HCT116 (cell line): ENCODE measurements at regions not wholly inside any gene's neighbourhood (a gene's known extent, or its start where the extent isn't known, plus 50 kb on each side); places are given as distances from the start of the nearest gene placed in this dataset.

Experiments
- ATAC-seq: fragments of 200-7000 bp; cut with Tn5 transposase; 2 replicates; pipeline ENCODE4 v1.9.1; 2020; ENCODE audit warnings: mild to moderate bottlenecking, moderate library complexity
- BruUV-seq: library from RNA; stranded (reverse); fragments of 400-500 nt; replicated peaks from 2 replicates; lab custom pipeline; 2021; lab: Mats Ljungman, UMichigan
- CTCF ChIA-PET: fragments of 300-600 bp; sonication (Branson Sonifier 250); formaldehyde crosslinking; loops from one replicate; lab custom pipeline; 2021; ENCODE audit warnings: antibody characterized with exemption; lab: Charles Lee
- POLR2A ChIA-PET: fragments of 300-600, 350-600 bp; sonication (Branson Sonifier 250); formaldehyde crosslinking; loops from one replicate; lab custom pipeline; 2021; ENCODE audit warnings: antibody characterized with exemption; lab: Charles Lee
- RAD21 ChIA-PET, 2 experiments: fragments of 300-600 bp; sonication (Branson Sonifier 250); formaldehyde crosslinking; loops; one replicate each; lab custom pipeline; 2023; ENCODE audit warnings: low total read pairs in 2 of 2; ENCODE audit not compliant: uncharacterized antibody in 2 of 2, unreplicated experiment in 2 of 2, low non-redundant PET in 1 of 2; lab: Charles Lee
- DNase-seq: peaks from one replicate; pipeline ENCODE4 v3.0.0-alpha.2; 2010; ENCODE audit warnings: low read depth, low spot score
- H2AFZ ChIP-seq: fragments of 200-600 bp; shearing (Covaris generic), sonication (generic); 2 replicates; pipeline ENCODE4 v1.6.1; 2017; ENCODE audit warnings: low read depth, mixed run types, mixed read lengths, antibody characterized with exemption, low read length; ENCODE audit not compliant: poor library complexity, severe bottlenecking
- H3K27ac ChIP-seq: 2 replicates; pipeline ENCODE4 v1.5.1; 2012; ENCODE audit warnings: low read depth, low read length
- H3K27me3 ChIP-seq: fragments of 200-600 bp; sonication (generic); 2 replicates; pipeline ENCODE4 v1.6.1; 2016; ENCODE audit warnings: mixed run types, low read length, mixed read lengths; ENCODE audit not compliant: insufficient read depth
- H3K36me3 ChIP-seq, 2 experiments: fragments of 200-500 bp in 1 of 2; fragments of 200-600 bp in 1 of 2; sonication (Bioruptor generic) in 1 of 2; sonication (generic) in 1 of 2; 2 replicates each; pipeline versions ENCODE4 v1.5.1 to v1.6.1; 2014 to 2016; ENCODE audit warnings: low read length in 2 of 2, inconsistent platforms in 1 of 2, mixed read lengths in 1 of 2, mixed run types in 1 of 2; ENCODE audit not compliant: insufficient read depth in 2 of 2, control insufficient read depth in 1 of 2
- H3K4me1 ChIP-seq, 2 experiments: fragments of 200-600 bp in 1 of 2; sonication (generic) in 1 of 2; 2 replicates each; pipeline versions ENCODE4 v1.5.1 to v1.6.1; 2012 to 2017; ENCODE audit warnings: low read length in 2 of 2, inconsistent platforms in 1 of 2, mild to moderate bottlenecking in 1 of 2, mixed read lengths in 1 of 2, mixed run types in 1 of 2, moderate library complexity in 1 of 2; ENCODE audit not compliant: insufficient read depth in 2 of 2, control insufficient read depth in 1 of 2
- H3K4me2 ChIP-seq: fragments of 200-600 bp; sonication (generic); 2 replicates; pipeline ENCODE4 v1.6.1; 2017; ENCODE audit warnings: mixed run types, low read length, mixed read lengths
- H3K4me3 ChIP-seq, 2 experiments: fragments of 200-600 bp in 1 of 2; sonication (generic) in 1 of 2; replicated peaks in 1 of 2; 2 replicates each; pipeline ENCODE4 v1.5.1; 2011 to 2016; ENCODE audit warnings: low read length in 2 of 2, control low read depth in 1 of 2, low read depth in 1 of 2, mild to moderate bottlenecking in 1 of 2, mixed read lengths in 1 of 2, mixed run types in 1 of 2
- H3K79me2 ChIP-seq: fragments of 200-600 bp; sonication (generic); 2 replicates; pipeline ENCODE4 v1.6.1; 2017; ENCODE audit warnings: mild to moderate bottlenecking, mixed run types, low read length, moderate library complexity, mixed read lengths; ENCODE audit not compliant: insufficient read depth
- H3K9ac ChIP-seq: fragments of 200-600 bp; sonication (generic); 2 replicates; pipeline ENCODE4 v1.6.1; 2016; ENCODE audit warnings: low read length, mixed read lengths
- H3K9me2 ChIP-seq: fragments of 200-600 bp; sonication (generic), shearing (Covaris generic); 2 replicates; pipeline ENCODE4 v1.6.1; 2017; ENCODE audit warnings: mixed run types, mild to moderate bottlenecking, moderate library complexity; ENCODE audit not compliant: insufficient read depth
- H3K9me3 ChIP-seq, 2 experiments: fragments of 200-500 bp in 1 of 2; fragments of 200-600 bp in 1 of 2; sonication (Bioruptor generic) in 1 of 2; sonication (generic) in 1 of 2; 2 replicates each; pipeline ENCODE4 v1.6.1; 2014 to 2017; ENCODE audit warnings: low read length in 2 of 2, mixed read lengths in 2 of 2, inconsistent platforms in 1 of 2, low read depth in 1 of 2, mild to moderate bottlenecking in 1 of 2, mixed run types in 1 of 2, moderate library complexity in 1 of 2; ENCODE audit not compliant: control insufficient read depth in 1 of 2, insufficient read depth in 1 of 2
- H4K20me1 ChIP-seq: fragments of 200-600 bp; sonication (generic), shearing (Covaris generic); 2 replicates; pipeline ENCODE4 v1.6.1; 2017; ENCODE audit warnings: mixed run types, mild to moderate bottlenecking, moderate library complexity; ENCODE audit not compliant: insufficient read depth
- CBX3 ChIP-seq: IDR thresholded peaks from 2 replicates; pipeline ENCODE4 v1.6.1; 2012; ENCODE audit warnings: low read depth
- CEBPB ChIP-seq: IDR thresholded peaks from 2 replicates; pipeline ENCODE4 v1.6.1; 2012; ENCODE audit warnings: low read depth
- CTCF ChIP-seq, 3 experiments: fragments of 200-600 bp in 1 of 3; sonication (generic) in 1 of 3; IDR thresholded peaks in 2 of 3; conservative IDR thresholded peaks in 1 of 3; 2 replicates each; pipeline ENCODE4 v1.5.1; 2012 to 2017; ENCODE audit warnings: low read depth in 2 of 3, low read length in 2 of 3, antibody characterized with exemption in 1 of 3, borderline replicate concordance in 1 of 3, control low read depth in 1 of 3, mild to moderate bottlenecking in 1 of 3, mixed read lengths in 1 of 3, mixed run types in 1 of 3, moderate library complexity in 1 of 3; ENCODE audit not compliant: insufficient read depth in 1 of 3
- EGR1 ChIP-seq: IDR thresholded peaks from 2 replicates; pipeline ENCODE4 v1.6.1; 2012; ENCODE audit warnings: low read depth
- ELF1 ChIP-seq: IDR thresholded peaks from 2 replicates; pipeline ENCODE4 v1.6.1; 2012; ENCODE audit warnings: low read depth, borderline replicate concordance
- EZH2 ChIP-seq: fragments of 200-600 bp; sonication (generic); IDR thresholded peaks from 2 replicates; pipeline ENCODE4 v1.6.1; 2017; ENCODE audit warnings: antibody characterized with exemption, mixed run types
- EZH2phosphoT487 ChIP-seq: fragments of 200-600 bp; IDR thresholded peaks from 2 replicates; pipeline ENCODE4 v1.6.1; 2018; ENCODE audit warnings: antibody characterized with exemption, borderline replicate concordance
- FOSL1 ChIP-seq: IDR thresholded peaks from 2 replicates; pipeline ENCODE4 v1.6.1; 2012; ENCODE audit warnings: low read depth
- JUND ChIP-seq: IDR thresholded peaks from 2 replicates; pipeline ENCODE4 v1.6.1; 2012
- POLR2A ChIP-seq: IDR thresholded peaks from 2 replicates; pipeline ENCODE4 v1.7.0; 2011; ENCODE audit warnings: borderline replicate concordance; ENCODE audit not compliant: insufficient read depth, insufficient read length; ENCODE audit errors: extremely low read depth
- POLR2AphosphoS5 ChIP-seq: IDR thresholded peaks from 2 replicates; pipeline ENCODE4 v1.6.1; 2011; ENCODE audit warnings: mild to moderate bottlenecking, low read depth, low read length, moderate library complexity
- RAD21 ChIP-seq: IDR thresholded peaks from 2 replicates; pipeline ENCODE4 v1.6.1; 2012; ENCODE audit warnings: low read depth, mild to moderate bottlenecking
- SIN3A ChIP-seq: IDR thresholded peaks from 2 replicates; pipeline ENCODE4 v1.6.1; 2012; ENCODE audit warnings: low read depth
- TCF7L2 ChIP-seq: IDR thresholded peaks from 2 replicates; pipeline ENCODE4 v1.7.0; 2011; ENCODE audit warnings: borderline replicate concordance, inconsistent platforms; ENCODE audit not compliant: insufficient read depth, insufficient read length; ENCODE audit errors: extremely low read depth
- YY1 ChIP-seq: IDR thresholded peaks from 2 replicates; pipeline ENCODE4 v1.6.1; 2011; ENCODE audit warnings: low read length, low read depth, moderate library complexity, mild to moderate bottlenecking; ENCODE audit not compliant: insufficient replicate concordance; ENCODE audit errors: extremely low read depth
- ZBTB33 ChIP-seq: IDR thresholded peaks from 2 replicates; pipeline ENCODE4 v1.6.1; 2011; ENCODE audit warnings: mild to moderate bottlenecking, low read length, moderate library complexity; ENCODE audit not compliant: insufficient replicate concordance; ENCODE audit errors: extremely low read depth
- ZFX ChIP-seq: fragments of 450-650 bp; IDR thresholded peaks from 2 replicates; pipeline ENCODE4 v1.6.1; 2017
- intact Hi-C: fragments of 100-400 bp; cut with micrococcal nuclease; formaldehyde crosslinking; loops from 2 replicates; pipeline ENCODE4 v1.10.0; 2022
- TF ChIP-seq, protein P1 (sequence below): IDR thresholded peaks from 2 replicates; pipeline ENCODE4 v1.6.1; 2012; ENCODE audit warnings: low read depth
- TF ChIP-seq, protein P2 (sequence below): IDR thresholded peaks from 2 replicates; pipeline ENCODE4 v1.6.1; 2012
- TF ChIP-seq, protein P3 (sequence below): IDR thresholded peaks from 2 replicates; pipeline ENCODE4 v1.6.1; 2012

GRCh38 chr3:30501526-30501925 is 104.9 kb upstream of the TGFBR2 start:
- no peaks in the 10 kb centered on the region for H3K9me3 ChIP-seq
- no peak for DNase-seq
- H3K4me1 ChIP-seq = peaks cover 0 to 43% of the 10 kb centered on the region in 2 experiments; a peak in 2 of 4 replicates
- ChIA-PET POLR2A (no interaction called here), CTCF (no interaction called here), RAD21 (no interaction called here)
- TF ChIP-seq, protein P1, sequence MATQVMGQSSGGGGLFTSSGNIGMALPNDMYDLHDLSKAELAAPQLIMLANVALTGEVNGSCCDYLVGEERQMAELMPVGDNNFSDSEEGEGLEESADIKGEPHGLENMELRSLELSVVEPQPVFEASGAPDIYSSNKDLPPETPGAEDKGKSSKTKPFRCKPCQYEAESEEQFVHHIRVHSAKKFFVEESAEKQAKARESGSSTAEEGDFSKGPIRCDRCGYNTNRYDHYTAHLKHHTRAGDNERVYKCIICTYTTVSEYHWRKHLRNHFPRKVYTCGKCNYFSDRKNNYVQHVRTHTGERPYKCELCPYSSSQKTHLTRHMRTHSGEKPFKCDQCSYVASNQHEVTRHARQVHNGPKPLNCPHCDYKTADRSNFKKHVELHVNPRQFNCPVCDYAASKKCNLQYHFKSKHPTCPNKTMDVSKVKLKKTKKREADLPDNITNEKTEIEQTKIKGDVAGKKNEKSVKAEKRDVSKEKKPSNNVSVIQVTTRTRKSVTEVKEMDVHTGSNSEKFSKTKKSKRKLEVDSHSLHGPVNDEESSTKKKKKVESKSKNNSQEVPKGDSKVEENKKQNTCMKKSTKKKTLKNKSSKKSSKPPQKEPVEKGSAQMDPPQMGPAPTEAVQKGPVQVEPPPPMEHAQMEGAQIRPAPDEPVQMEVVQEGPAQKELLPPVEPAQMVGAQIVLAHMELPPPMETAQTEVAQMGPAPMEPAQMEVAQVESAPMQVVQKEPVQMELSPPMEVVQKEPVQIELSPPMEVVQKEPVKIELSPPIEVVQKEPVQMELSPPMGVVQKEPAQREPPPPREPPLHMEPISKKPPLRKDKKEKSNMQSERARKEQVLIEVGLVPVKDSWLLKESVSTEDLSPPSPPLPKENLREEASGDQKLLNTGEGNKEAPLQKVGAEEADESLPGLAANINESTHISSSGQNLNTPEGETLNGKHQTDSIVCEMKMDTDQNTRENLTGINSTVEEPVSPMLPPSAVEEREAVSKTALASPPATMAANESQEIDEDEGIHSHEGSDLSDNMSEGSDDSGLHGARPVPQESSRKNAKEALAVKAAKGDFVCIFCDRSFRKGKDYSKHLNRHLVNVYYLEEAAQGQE = no peak
- TF ChIP-seq POLR2AphosphoS5 = no peak
- no peak for TF ChIP-seq ZBTB33
- TF ChIP-seq, protein P2, sequence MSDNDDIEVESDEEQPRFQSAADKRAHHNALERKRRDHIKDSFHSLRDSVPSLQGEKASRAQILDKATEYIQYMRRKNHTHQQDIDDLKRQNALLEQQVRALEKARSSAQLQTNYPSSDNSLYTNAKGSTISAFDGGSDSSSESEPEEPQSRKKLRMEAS = no peak
- no peak for TF ChIP-seq EGR1
- TF ChIP-seq JUND = no peak
- TF ChIP-seq, protein P3, sequence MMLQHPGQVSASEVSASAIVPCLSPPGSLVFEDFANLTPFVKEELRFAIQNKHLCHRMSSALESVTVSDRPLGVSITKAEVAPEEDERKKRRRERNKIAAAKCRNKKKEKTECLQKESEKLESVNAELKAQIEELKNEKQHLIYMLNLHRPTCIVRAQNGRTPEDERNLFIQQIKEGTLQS = no peak
- no peak for TF ChIP-seq RAD21
- no peak for TF ChIP-seq FOSL1
- TF ChIP-seq SIN3A = no peak
- TF ChIP-seq ELF1 = no peak
- TF ChIP-seq POLR2A = no peak
- TF ChIP-seq TCF7L2 = no peak
- TF ChIP-seq YY1 = no peak
- TF ChIP-seq EZH2phosphoT487 = no peak
- no peak for TF ChIP-seq CBX3
- TF ChIP-seq CTCF (IDR thresholded peaks at IDR 0.05 in 2 of 3, conservative IDR thresholded peaks at IDR 0.05 in 1 of 3; ENCODE audit: borderline replicate concordance in 1 of 3, insufficient read depth in 1 of 3, low read depth in 2 of 3, low read length in 2 of 3) = no peak
- no peak for TF ChIP-seq ZFX
- TF ChIP-seq CEBPB = no peak
- TF ChIP-seq EZH2 = no peak
- no peaks in the 10 kb centered on the region for H3K36me3 ChIP-seq
- no peak overlapping the region for H3K4me3 ChIP-seq
- ATAC-seq = no peak
- no peak overlapping the region for H3K9ac ChIP-seq
- intact Hi-C loops = no loop called here
- H4K20me1 ChIP-seq = no peaks in the 10 kb centered on the region
- no peak overlapping the region for H2AFZ ChIP-seq
- no peak overlapping the region for H3K27ac ChIP-seq
- H3K4me2 ChIP-seq = no peak overlapping the region
- no peaks in the 10 kb centered on the region for H3K9me2 ChIP-seq
- H3K79me2 ChIP-seq = no peaks in the 10 kb centered on the region
- BruUV-seq = no TSS peak
- no peaks in the 10 kb centered on the region for H3K27me3 ChIP-seq
